ENCODE measurements at regions not wholly inside any gene's neighbourhood (a gene's known extent, or its start where the extent isn't known, plus 50 kb on each side); places are given as distances from the start of the nearest gene placed in this dataset.

GRCh38 chr11:90373971-90374370 lies 151.1 kb upstream of the CHORDC1 start:
- no peak for ATAC-seq (ENCODE audit: low read depth)
- TF ChIP-seq CTCF (IDR thresholded peaks at IDR 0.05; ENCODE audit: poor library complexity, severe bottlenecking): no peak
- Histone ChIP-seq H3K27ac (ENCODE audit: poor library complexity, severe bottlenecking) (no peak overlapping the region), H3K9me3 (ENCODE audit: severe bottlenecking) (no peaks in the 10 kb centered on the region), H3K4me3 (ENCODE audit: severe bottlenecking) (no peak overlapping the region), H3K27me3 (ENCODE audit: insufficient read depth, poor library complexity, severe bottlenecking) (no peaks in the 10 kb centered on the region), H3K36me3 (ENCODE audit: low read depth) (no peaks in the 10 kb centered on the region), H3K4me1 (ENCODE audit: insufficient read depth, poor library complexity, severe bottlenecking) (no peaks in the 10 kb centered on the region)
- no peak for DNase-seq (ENCODE audit: low spot score)

- Histone ChIP-seq H3K9me3 (ENCODE audit: severe bottlenecking) (no peaks in the 10 kb centered on the region), H3K4me1 (ENCODE audit: insufficient read depth, poor library complexity, severe bottlenecking) (no peaks in the 10 kb centered on the region), H3K27ac (ENCODE audit: poor library complexity, severe bottlenecking) (no peak overlapping the region), H3K4me3 (ENCODE audit: severe bottlenecking) (no peak overlapping the region), H3K36me3 (ENCODE audit: low read depth) (no peaks in the 10 kb centered on the region), H3K27me3 (ENCODE audit: insufficient read depth, poor library complexity, severe bottlenecking) (no peaks in the 10 kb centered on the region)
- no peak for TF ChIP-seq CTCF (IDR thresholded peaks at IDR 0.05; ENCODE audit: poor library complexity, severe bottlenecking)
- ATAC-seq (ENCODE audit: low read depth) (no peak), DNase-seq (ENCODE audit: low spot score) (no peak)
These were observed 141.7 kb upstream of the CHORDC1 start for GRCh38 chr11:90364527-90364926.

GRCh38 chr11:90363739-90364138 lies 140.9 kb upstream of the CHORDC1 start:
- H3K27me3 ChIP-seq (ENCODE audit: insufficient read depth, poor library complexity, severe bottlenecking): no peaks in the 10 kb centered on the region
- H3K36me3 ChIP-seq (ENCODE audit: low read depth): no peaks in the 10 kb centered on the region
- no peak overlapping the region for H3K27ac ChIP-seq (ENCODE audit: poor library complexity, severe bottlenecking)
- ATAC-seq (ENCODE audit: low read depth) (no peak), DNase-seq (ENCODE audit: low spot score) (no peak)
- no peaks in the 10 kb centered on the region for H3K4me1 ChIP-seq (ENCODE audit: insufficient read depth, poor library complexity, severe bottlenecking)
- no peak for TF ChIP-seq CTCF (IDR thresholded peaks at IDR 0.05; ENCODE audit: poor library complexity, severe bottlenecking)
- H3K4me3 ChIP-seq (ENCODE audit: severe bottlenecking): no peak overlapping the region
- no peaks in the 10 kb centered on the region for H3K9me3 ChIP-seq (ENCODE audit: severe bottlenecking)

GRCh38 chr11:90355200-90355599 lies 132.4 kb upstream of the CHORDC1 start:
- H3K27ac ChIP-seq (ENCODE audit: poor library complexity, severe bottlenecking): no peak overlapping the region
- no peak for DNase-seq (ENCODE audit: low spot score)
- no peaks in the 10 kb centered on the region for H3K9me3 ChIP-seq (ENCODE audit: severe bottlenecking)
- TF ChIP-seq CTCF (IDR thresholded peaks at IDR 0.05; ENCODE audit: poor library complexity, severe bottlenecking): no peak
- no peaks in the 10 kb centered on the region for H3K36me3 ChIP-seq (ENCODE audit: low read depth)
- no peak for ATAC-seq (ENCODE audit: low read depth)
- H3K4me1 ChIP-seq (ENCODE audit: insufficient read depth, poor library complexity, severe bottlenecking): no peaks in the 10 kb centered on the region
- H3K4me3 ChIP-seq (ENCODE audit: severe bottlenecking): no peak overlapping the region
- no peaks in the 10 kb centered on the region for H3K27me3 ChIP-seq (ENCODE audit: insufficient read depth, poor library complexity, severe bottlenecking)

- Histone ChIP-seq H3K36me3 (ENCODE audit: low read depth) (no peaks in the 10 kb centered on the region), H3K27ac (ENCODE audit: poor library complexity, severe bottlenecking) (no peak overlapping the region), H3K9me3 (ENCODE audit: severe bottlenecking) (no peaks in the 10 kb centered on the region), H3K4me3 (ENCODE audit: severe bottlenecking) (no peak overlapping the region), H3K27me3 (ENCODE audit: insufficient read depth, poor library complexity, severe bottlenecking) (no peaks in the 10 kb centered on the region), H3K4me1 (ENCODE audit: insufficient read depth, poor library complexity, severe bottlenecking) (no peaks in the 10 kb centered on the region)
- no peak for ATAC-seq (ENCODE audit: low read depth)
- no peak for TF ChIP-seq CTCF (IDR thresholded peaks at IDR 0.05; ENCODE audit: poor library complexity, severe bottlenecking)
- DNase-seq (ENCODE audit: low spot score): no peak
These were observed 126.9 kb upstream of the CHORDC1 start for GRCh38 chr11:90349731-90350130.
